Body of pancreas (tissue), 4 donors: ENCODE measurements at regions not wholly inside any gene's neighbourhood (a gene's known extent, or its start where the extent isn't known, plus 50 kb on each side); places are given as distances from the start of the nearest gene placed in this dataset.

Experiments used
- POLR2A ChIP-seq, 3 donors: fragments of 450-650 bp; IDR thresholded peaks; one replicate each; pipeline ENCODE4 v1.6.1; 2016; ENCODE audit warnings: antibody characterized with exemption in 3 of 3, mild to moderate bottlenecking in 2 of 3
- TF ChIP-seq, protein P1 (sequence below), 7 experiments: fragments of 450-650 bp in 4 of 7; fragments of 200-600 bp in 3 of 7; sonication (generic) in 3 of 7; IDR thresholded peaks; one replicate each; pipeline ENCODE4 v1.5.1; 2016 to 2019; ENCODE audit warnings: antibody characterized with exemption in 7 of 7

- TF ChIP-seq, protein P1, sequence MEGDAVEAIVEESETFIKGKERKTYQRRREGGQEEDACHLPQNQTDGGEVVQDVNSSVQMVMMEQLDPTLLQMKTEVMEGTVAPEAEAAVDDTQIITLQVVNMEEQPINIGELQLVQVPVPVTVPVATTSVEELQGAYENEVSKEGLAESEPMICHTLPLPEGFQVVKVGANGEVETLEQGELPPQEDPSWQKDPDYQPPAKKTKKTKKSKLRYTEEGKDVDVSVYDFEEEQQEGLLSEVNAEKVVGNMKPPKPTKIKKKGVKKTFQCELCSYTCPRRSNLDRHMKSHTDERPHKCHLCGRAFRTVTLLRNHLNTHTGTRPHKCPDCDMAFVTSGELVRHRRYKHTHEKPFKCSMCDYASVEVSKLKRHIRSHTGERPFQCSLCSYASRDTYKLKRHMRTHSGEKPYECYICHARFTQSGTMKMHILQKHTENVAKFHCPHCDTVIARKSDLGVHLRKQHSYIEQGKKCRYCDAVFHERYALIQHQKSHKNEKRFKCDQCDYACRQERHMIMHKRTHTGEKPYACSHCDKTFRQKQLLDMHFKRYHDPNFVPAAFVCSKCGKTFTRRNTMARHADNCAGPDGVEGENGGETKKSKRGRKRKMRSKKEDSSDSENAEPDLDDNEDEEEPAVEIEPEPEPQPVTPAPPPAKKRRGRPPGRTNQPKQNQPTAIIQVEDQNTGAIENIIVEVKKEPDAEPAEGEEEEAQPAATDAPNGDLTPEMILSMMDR (IDR thresholded peaks at IDR 0.05), result no peak
- no peak for TF ChIP-seq POLR2A (IDR thresholded peaks at IDR 0.05)
These were observed 691.4 kb downstream of the ADGRL2 start for GRCh38 chr1:82492159-82492558.
